ENCODE measurements at regions not wholly inside any gene's neighbourhood (a gene's known extent, or its start where the extent isn't known, plus 50 kb on each side); places are given as distances from the start of the nearest gene placed in this dataset.
A peak's percentile ranks its signal among the peaks of the same experiment; 100 is the strongest.

DNA sequence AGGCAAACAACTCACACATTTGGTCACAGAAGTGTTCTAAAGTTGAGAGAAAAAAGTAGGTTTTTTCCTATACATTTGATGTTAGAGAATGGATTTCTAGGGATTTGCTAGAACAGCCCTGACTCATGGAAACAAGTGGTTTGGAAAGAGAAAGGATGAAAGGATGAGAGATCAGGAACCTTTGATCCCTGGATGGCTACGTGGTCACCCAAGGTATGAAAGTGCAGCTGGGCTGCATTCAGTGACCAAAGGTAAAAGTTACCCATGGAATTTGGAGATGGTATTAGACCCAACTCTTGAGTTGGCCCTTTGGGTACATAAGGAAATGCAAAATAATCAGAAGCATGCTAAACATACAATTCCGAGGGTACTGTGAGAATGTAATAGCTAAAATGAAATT is 61.3 kb upstream of the SPIN1 start:
- Mint-ChIP-seq H3K4me1 (peaks cover 27% of the 10 kb centered on the region), H3K4me3 (no peak overlapping the region), H3K36me3 (no peaks in the 10 kb centered on the region), H3K27ac (no peak overlapping the region), H3K9me3 (no peaks in the 10 kb centered on the region)
- ATAC-seq = no peak
- DNase-seq (ENCODE audit: low spot score in 2 of 2) = no peak

DNA sequence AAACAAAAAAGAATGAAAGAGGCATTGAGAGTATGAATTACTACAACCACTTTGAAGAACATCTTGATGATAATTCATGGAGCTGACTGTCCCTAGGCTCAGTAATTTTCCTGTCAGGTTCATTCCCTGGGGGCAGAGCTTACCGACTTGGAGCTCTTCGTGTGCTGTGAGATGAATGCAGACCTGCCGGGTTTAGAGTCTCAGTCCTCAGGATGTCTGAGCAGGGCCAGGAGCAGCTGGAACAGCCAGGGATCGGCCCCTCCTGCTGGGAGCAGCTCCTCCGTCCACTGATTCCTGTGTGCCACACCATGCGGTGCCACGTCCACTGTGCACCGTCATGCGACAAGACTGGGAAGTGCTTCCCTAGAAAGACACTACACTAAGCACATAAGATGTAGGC is 62.2 kb upstream of the SPIN1 start:
- ATAC-seq = no peak
- Mint-ChIP-seq H3K27ac (no peak overlapping the region), H3K9me3 (no peaks in the 10 kb centered on the region), H3K4me1 (peaks cover 27% of the 10 kb centered on the region), H3K4me3 (no peak overlapping the region), H3K36me3 (no peaks in the 10 kb centered on the region)
- DNase-seq (ENCODE audit: low spot score in 2 of 2) = no peak

DNA sequence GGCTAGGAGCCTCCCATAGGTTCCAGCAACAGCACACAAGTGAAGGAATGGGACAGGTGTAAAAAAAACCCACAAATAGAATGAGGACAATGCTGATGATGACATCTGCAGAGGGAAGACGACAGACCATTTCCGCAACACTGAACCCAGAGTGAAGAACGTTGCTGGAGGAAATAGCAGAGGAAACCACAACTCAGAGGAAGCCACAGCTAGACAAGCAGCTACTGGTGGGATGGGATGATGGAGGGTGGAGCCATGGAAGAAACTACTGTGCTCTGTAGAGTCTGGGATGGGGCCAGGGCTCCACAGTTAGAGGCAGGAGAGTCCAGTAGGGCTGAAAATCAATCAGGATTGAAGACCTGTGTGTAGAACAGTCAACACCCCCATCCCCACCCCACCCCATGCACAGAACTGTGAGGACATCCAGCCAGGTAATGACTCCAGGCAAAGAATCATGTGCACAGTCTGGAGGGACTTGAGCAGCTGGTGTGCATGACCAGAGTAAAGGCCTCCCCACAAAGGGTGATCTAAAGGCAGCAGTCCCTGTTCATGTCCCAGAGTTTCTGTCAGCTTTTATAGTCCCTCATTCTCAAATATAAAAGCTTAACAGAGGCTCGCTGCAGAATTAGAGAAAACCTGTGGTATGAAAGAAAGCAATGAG is 65.2 kb upstream of the SPIN1 start:
- H3K36me3 Mint-ChIP-seq = no peaks in the 10 kb centered on the region

DNA sequence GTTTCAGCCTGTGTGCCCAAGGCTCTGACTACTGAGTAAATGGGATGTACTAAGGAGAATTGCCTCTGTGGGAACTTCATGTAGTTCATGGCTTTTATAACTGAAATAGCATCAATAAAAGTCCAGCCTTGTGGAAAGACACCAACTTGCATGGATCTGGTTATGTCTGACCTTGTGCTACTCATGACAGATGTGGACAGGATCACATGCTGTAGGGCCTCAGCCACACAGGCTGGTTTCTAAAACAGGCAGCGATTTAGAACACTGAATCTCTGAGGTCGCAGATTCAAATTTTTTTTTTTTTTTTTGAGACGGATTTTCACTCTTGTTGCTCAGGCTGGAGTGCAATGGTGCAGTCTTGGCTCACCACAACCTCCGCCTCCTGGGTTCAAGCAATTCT is 66.5 kb upstream of the SPIN1 start:
- Mint-ChIP-seq H3K4me1 (peaks cover 27% of the 10 kb centered on the region), H3K36me3 (no peaks in the 10 kb centered on the region), H3K27ac (no peak overlapping the region), H3K4me3 (no peak overlapping the region), H3K9me3 (no peaks in the 10 kb centered on the region)
- DNase-seq (ENCODE audit: low spot score in 2 of 2) (no peak), ATAC-seq (no peak)

More for the DNA sequence above, 65.2 kb upstream of the SPIN1 start:
- H3K9me3 Mint-ChIP-seq = no peaks in the 10 kb centered on the region
- DNase-seq (ENCODE audit: low spot score in 2 of 2) (peak in 1 of 2 donors; percentile 64), ATAC-seq (peak; percentile 98)
- H3K27ac Mint-ChIP-seq = peak overlapping the region; percentile 68
- H3K4me1 Mint-ChIP-seq = peaks cover 27% of the 10 kb centered on the region
- peak overlapping the region; percentile 23 for H3K4me3 Mint-ChIP-seq

DNA sequence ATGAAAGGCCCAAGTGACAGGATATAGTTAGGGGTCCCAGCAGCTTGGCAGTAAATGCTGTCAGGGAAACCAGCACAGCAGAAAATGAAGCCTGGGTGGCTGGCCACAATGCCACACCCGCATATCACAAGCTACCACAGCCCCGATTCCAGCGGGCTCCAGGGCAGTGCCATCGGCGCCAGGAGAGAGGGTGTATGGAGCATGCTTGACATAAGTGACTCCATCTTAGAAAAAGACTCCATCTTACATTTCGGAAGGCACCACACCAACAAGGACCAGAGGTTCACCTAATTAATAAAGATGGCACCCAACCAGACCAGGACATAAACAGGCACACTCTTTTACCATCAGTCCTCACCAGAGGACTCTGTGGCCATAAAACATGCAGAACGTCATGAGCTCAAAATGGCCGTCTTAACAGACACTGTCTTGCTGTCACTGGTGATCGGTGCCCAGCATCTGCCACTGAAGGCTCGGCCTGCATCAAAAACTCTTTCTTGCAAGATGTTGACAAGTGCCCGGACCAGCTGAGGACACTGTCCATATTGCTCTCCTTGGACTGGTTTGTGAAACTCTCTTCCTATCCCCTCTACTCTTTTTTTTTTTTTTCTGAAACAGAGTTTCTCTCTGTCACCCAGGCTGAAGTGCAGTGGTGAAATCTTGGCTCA is 67.4 kb upstream of the SPIN1 start:
- no peak overlapping the region for H3K27ac Mint-ChIP-seq
- ATAC-seq = no peak
- H3K4me1 Mint-ChIP-seq = peaks cover 27% of the 10 kb centered on the region
- no peaks in the 10 kb centered on the region for H3K9me3 Mint-ChIP-seq
- no peaks in the 10 kb centered on the region for H3K36me3 Mint-ChIP-seq
- no peak for DNase-seq (ENCODE audit: low spot score in 2 of 2)
- H3K4me3 Mint-ChIP-seq = no peak overlapping the region

DNA sequence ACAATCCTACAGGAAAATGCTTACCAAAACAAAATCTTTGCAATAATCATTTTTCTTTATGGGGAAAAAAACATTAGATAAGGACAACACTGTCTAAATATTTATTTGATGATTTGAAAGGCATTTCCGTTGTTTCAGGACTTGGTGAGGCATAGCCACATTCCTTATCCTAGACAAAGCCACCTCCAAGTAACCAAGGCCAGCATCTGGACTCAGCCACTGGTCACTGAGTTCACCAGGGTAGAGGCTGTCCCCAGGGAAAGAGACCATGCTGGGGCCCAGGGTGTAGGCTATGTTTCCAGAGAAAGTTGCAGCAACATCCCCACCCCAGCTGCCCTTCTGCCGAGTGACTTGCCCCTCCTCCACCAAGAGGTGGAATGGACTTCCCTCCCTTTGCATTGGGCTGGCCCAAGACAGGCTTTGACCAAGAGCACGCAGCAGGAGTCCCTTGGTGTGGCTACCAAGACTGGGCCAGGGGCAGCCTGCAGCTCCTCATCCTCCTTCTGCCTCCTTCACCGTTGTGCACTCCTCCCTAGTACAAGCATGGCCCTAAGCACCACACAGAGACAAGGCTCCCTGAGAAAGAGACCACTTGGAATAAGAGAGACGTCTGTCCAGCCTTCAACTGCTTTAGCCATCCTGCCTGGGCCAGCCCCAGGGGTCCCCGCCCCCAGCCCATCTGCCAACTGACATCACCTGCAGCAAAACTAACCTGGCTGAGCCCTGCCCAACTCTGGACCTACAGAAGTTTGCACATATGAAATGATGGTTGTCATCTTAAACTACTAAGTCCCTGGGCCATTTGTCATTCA is 68.1 kb upstream of the SPIN1 start:
- H3K4me3 Mint-ChIP-seq = no peak overlapping the region

DNA sequence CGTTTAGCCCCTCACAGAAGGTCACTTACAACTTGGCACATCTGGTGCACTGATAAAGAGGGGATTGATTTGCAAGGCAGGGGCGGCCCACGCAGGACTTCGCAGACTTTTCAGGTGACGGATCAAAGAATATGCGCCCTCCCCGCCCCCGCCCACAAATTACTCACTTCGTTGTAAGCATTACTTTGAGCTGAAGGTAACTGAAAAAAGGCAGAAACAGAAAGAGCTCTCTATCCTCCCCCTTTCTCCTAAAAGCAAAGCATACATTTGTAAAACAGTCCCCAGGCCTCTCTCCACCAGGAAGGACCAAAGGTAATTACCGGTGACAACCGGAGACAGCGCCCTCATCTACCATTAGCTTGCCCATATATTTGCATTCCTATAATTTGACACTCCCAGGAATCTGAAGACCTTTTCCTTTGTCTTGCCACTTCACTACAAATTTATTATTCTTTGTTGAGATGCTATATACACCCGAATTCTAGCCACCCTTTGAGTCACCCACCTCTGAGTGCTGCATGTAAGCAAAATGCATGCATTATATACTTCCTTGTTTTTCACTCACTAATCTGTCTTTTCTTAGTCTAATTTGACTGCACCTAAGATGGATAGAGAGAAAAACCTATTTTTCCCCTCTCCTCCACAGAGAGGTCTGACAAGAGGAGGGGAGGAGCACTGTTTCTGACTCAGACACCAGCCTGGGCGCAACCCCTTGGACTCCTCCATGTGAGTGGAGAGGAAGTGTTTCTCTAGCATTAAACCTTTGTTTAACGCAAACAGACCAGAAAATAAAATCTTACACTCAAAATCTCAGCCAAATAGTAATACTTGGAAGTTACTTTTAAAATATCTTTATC is 74.7 kb upstream of the SPIN1 start:
- Mint-ChIP-seq H3K4me1 (peaks cover 22% of the 10 kb centered on the region), H3K27ac (no peak overlapping the region), H3K4me3 (no peak overlapping the region), H3K9me3 (no peaks in the 10 kb centered on the region), H3K36me3 (no peaks in the 10 kb centered on the region)
- ATAC-seq = no peak
- DNase-seq (ENCODE audit: low spot score in 2 of 2) = no peak

More for the DNA sequence above, 68.1 kb upstream of the SPIN1 start:
- Mint-ChIP-seq H3K27ac (no peak overlapping the region), H3K9me3 (no peaks in the 10 kb centered on the region), H3K36me3 (no peaks in the 10 kb centered on the region), H3K4me1 (peaks cover 25% of the 10 kb centered on the region)
- ATAC-seq = no peak
- no peak for DNase-seq (ENCODE audit: low spot score in 2 of 2)

DNA sequence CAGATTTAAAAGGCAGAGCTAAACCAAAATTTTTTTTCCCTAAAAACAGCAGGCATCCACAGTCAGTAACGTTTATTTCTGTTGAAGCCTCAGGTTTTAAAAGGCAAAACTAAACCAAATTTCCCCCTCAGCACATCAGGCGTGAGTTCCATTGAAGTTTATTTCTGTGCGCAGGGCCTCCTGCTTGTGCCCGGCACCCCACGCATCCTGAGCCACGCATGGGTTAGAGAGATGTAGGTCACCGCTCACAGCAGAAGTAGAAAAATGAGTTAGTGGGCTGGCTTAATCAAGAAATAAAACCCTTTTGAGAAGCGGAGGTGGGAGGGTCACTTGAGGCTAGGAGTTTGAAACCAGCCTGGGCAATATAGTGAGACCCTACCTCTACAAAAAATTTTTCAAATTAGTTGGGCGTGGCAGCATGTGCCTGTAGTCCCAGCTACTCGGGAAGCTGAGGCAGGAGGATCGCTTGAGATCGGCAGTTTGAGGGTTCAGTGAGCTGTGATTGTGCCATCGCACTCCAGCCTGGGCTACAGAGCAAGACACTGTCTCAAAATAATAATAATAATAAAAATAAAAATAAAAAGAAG is 75.6 kb upstream of the SPIN1 start:
- no peak for DNase-seq (ENCODE audit: low spot score in 2 of 2)
- H3K36me3 Mint-ChIP-seq = no peaks in the 10 kb centered on the region
- H3K27ac Mint-ChIP-seq = peak overlapping the region; percentile 24
- ATAC-seq = peak; percentile 77
- H3K4me1 Mint-ChIP-seq = peaks cover 22% of the 10 kb centered on the region
- H3K4me3 Mint-ChIP-seq = peak overlapping the region; percentile 2
- H3K9me3 Mint-ChIP-seq = no peaks in the 10 kb centered on the region

DNA sequence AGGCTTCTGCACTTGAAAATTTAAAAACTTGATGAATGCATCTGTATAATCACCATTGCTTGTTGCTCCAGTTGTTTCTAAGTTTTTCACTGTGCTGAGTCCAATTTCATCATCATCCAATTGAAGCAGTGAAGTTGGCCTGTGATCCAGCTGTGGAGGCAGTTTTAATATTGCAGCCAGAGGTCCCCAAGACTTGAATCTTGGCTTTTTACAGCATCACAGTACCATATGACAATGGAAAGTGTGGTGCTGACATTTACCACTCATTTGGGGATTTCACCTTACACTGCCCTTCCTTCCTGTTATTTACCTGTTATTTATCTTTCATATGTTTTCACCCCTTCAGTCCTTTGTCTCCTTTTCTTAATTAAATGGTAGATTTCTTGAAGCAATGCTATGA is 76.2 kb upstream of the SPIN1 start:
- H3K4me1 Mint-ChIP-seq = peaks cover 27% of the 10 kb centered on the region
- no peaks in the 10 kb centered on the region for H3K36me3 Mint-ChIP-seq
- no peak for DNase-seq (ENCODE audit: low spot score in 2 of 2)
- H3K9me3 Mint-ChIP-seq = no peaks in the 10 kb centered on the region
- peak overlapping the region; percentile 24 for H3K27ac Mint-ChIP-seq
- peak overlapping the region; percentile 2 for H3K4me3 Mint-ChIP-seq
- peak; percentile 88 for ATAC-seq

DNA sequence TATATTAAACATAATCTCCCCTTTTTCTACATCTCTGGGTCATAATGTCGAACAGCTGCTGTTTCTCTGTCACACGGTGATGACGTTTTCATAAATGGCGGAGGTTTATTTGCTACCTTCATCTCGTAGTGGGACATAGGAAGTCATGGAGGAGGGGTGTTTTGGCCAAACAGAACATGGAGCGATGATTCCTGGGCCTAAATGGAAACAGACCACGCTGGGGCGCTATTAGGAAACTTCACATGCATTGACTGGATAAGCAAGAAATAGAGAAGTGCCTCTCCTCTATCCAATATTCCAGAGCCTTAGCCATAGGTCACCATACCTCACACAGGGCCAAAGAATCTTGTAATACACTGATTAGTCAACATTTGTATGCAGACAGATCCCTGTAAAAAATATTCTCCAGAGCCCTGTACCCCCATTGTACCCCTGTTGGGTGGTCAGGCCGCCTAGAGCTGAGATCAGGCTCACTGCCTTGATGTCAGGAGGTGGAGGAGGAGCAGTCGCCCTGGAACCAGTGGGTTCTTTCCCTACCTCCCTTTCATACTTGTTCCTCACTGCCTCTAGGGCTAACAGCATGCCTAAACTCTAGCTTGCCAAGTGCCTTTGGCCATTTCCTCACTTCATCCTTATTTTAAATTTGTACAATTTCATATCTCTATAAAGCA is 77.8 kb upstream of the SPIN1 start:
- H3K27ac Mint-ChIP-seq = no peak overlapping the region
- no peak for DNase-seq (ENCODE audit: low spot score in 2 of 2)
- H3K9me3 Mint-ChIP-seq = no peaks in the 10 kb centered on the region
- H3K36me3 Mint-ChIP-seq = no peaks in the 10 kb centered on the region
- H3K4me1 Mint-ChIP-seq = peaks cover 29% of the 10 kb centered on the region
- ATAC-seq = no peak
- H3K4me3 Mint-ChIP-seq = no peak overlapping the region

DNA sequence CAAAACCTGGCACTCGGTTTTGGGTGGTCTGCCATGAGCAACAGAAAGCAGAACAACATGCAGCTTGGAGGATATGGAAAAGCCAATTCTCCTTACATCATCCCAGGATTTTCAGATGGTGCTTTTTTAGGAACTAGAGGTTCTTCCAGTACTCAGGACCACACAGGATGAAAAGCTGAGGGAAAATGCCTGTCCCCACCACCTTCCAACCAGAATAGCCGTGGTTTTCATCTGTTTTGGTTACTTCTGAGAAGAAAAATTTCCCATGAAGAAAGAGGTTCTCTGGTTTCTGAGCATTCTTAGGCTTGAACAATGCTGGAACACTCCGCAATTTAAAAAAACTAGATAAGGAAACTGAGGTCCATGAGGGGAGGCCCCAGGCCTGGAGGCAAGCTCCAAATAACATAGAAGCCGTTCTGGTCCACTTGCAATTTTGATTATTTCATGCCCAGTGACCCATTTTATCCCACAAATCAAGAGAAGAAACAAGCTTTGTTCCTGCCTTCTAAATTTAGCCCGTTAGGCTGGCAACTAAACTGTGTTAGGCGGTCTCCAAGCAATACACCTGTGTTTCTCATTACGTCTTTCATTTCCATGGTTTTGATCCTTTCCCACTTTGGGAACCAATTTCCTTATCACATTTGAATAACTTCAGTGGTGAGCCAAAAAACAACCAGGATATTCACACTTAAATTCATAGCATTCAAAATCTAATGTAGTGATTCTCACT is 79.2 kb upstream of the SPIN1 start:
- Mint-ChIP-seq H3K4me1 (peaks cover 43% of the 10 kb centered on the region), H3K4me3 (no peak overlapping the region), H3K9me3 (no peaks in the 10 kb centered on the region), H3K36me3 (no peaks in the 10 kb centered on the region), H3K27ac (peak overlapping the region; percentile 24)
- no peak for ATAC-seq
- no peak for DNase-seq (ENCODE audit: low spot score in 2 of 2)

DNA sequence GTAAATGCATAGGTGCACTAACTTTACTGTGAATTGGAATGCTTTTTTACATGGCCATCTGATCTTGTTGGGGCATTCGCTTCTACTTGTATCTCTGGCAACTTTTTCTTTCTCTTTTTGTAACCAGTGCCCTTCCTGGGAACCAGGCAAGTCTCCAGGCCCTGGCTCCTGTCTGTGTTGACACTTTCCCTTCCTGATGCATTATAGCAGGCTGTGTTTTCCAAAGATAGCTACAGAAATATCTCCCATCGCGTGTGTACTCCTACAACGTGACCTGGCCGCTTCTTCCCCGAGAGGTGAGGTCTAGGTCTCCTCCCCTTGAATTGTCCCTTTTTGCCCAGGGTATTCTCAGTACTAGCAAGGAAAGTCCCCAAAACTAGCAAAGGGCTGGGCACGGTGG is 81.1 kb upstream of the SPIN1 start:
- Mint-ChIP-seq H3K9me3 (no peaks in the 10 kb centered on the region), H3K27ac (no peak overlapping the region), H3K4me3 (no peak overlapping the region), H3K4me1 (peaks cover 46% of the 10 kb centered on the region), H3K36me3 (no peaks in the 10 kb centered on the region)
- DNase-seq (ENCODE audit: low spot score in 2 of 2) (no peak), ATAC-seq (no peak)

DNA sequence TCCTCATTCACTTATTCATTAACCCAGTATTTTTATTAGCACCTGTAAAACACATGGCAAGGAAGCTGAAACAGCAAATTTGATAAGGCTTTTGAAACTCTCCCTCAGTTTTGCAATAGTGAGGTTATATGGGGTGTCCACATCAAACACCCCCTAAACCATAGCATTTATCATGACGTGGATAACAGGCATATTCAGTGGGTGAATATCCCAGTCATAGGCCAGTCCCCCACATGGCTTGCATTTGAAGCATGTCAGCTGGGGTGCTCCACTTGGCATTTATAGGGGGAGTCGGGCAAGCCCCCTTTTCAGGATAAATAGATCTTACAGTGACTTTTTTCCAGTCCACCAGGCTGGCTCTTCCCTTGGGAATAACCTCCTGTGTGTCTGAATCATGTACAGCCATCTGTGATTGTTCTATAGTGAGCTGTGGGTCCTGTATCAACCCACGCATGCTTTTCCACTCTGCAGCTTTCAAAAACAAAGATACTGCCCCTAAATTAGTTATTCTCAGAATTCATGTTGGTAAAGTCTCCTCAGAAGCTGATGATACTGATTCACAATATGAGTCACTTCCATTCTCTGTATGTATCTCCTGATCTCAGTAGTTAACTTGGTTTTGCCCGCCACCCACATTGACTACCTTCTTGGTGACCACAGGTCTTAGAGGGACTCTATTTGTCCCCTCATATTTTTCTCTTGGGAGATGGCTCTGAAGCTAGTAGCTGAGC is 84.4 kb upstream of the SPIN1 start:
- H3K27ac Mint-ChIP-seq = peak overlapping the region; percentile 66

More for the DNA sequence above, 84.4 kb upstream of the SPIN1 start:
- peak; percentile 98 for ATAC-seq
- Mint-ChIP-seq H3K9me3 (no peaks in the 10 kb centered on the region), H3K4me3 (peak overlapping the region; percentile 9), H3K4me1 (peaks cover 39% of the 10 kb centered on the region), H3K36me3 (no peaks in the 10 kb centered on the region)
- DNase-seq (ENCODE audit: low spot score in 2 of 2) = peak; percentile 15 to 79
